Naive thymus-derived CD4-positive, alpha-beta T cell (primary cell): ENCODE measurements at regions not wholly inside any gene's neighbourhood (a gene's known extent, or its start where the extent isn't known, plus 50 kb on each side); places are given as distances from the start of the nearest gene placed in this dataset.

Experiments
- ATAC-seq: fragments of 150-1000 bp; cut with Tn5 transposase; 2 replicates; pipeline ENCODE4 v1.10.0; 2021; ENCODE audit warnings: mild to moderate bottlenecking, moderate library complexity
- CTCF ChIA-PET: fragments of 350-600 bp; sonication (Branson Sonifier 250); formaldehyde crosslinking; loops from one replicate; lab custom pipeline; 2021; ENCODE audit warnings: antibody characterized with exemption; lab: Charles Lee
- POLR2A ChIA-PET: fragments of 350-600 bp; sonication (Branson Sonifier 250); formaldehyde crosslinking; loops from one replicate; lab custom pipeline; 2021; ENCODE audit warnings: antibody characterized with exemption, inconsistent platforms; lab: Charles Lee
- DNase-seq, 9 donors: peaks; one replicate each; pipeline versions ENCODE4 v3.0.0 to v3.0.0-alpha.2; 2020 to 2022; ENCODE audit warnings: mixed read lengths in 1 of 9
- H3K27ac ChIP-seq: one replicate; pipeline ENCODE4 v1.7.0; 2013; ENCODE audit warnings: mild to moderate bottlenecking, low read depth, low read length, moderate library complexity
- H3K27me3 ChIP-seq, 2 donors: one replicate each; pipeline ENCODE4 v1.7.0; 2013; ENCODE audit warnings: low read length in 2 of 2, mild to moderate bottlenecking in 2 of 2, moderate library complexity in 2 of 2; ENCODE audit not compliant: control insufficient read depth in 2 of 2, insufficient read depth in 2 of 2
- H3K36me3 ChIP-seq, 3 experiments: 1 replicate in 2 of 3; 2 replicates in 1 of 3; pipeline ENCODE4 v1.7.0; 2013; ENCODE audit warnings: low read length in 3 of 3, mild to moderate bottlenecking in 3 of 3, moderate library complexity in 1 of 3; ENCODE audit not compliant: insufficient read depth in 3 of 3, control insufficient read depth in 2 of 3
- H3K4me1 ChIP-seq, 2 donors: one replicate each; pipeline ENCODE4 v1.7.0; 2013; ENCODE audit warnings: low read length in 2 of 2, mild to moderate bottlenecking in 2 of 2, moderate library complexity in 1 of 2; ENCODE audit not compliant: control insufficient read depth in 2 of 2, insufficient read depth in 2 of 2
- H3K4me3 ChIP-seq: 2 replicates; pipeline ENCODE4 v1.7.0; 2013; ENCODE audit warnings: mild to moderate bottlenecking, low read length
- H3K9me3 ChIP-seq, 3 experiments: 1 replicate in 2 of 3; 2 replicates in 1 of 3; pipeline ENCODE4 v1.7.0; 2013; ENCODE audit warnings: low read length in 3 of 3; ENCODE audit not compliant: control insufficient read depth in 2 of 3
- H3K27ac Mint-ChIP-seq, 9 donors: one replicate each; pipeline ENCODE4 v1.8.0; 2020 to 2022; ENCODE audit warnings: mixed read lengths in 9 of 9, mild to moderate bottlenecking in 8 of 9, moderate library complexity in 5 of 9, inconsistent platforms in 2 of 9
- H3K27me3 Mint-ChIP-seq, 5 donors: one replicate each; pipeline ENCODE4 v1.8.0; 2021 to 2022; ENCODE audit warnings: mixed read lengths in 5 of 5, mild to moderate bottlenecking in 1 of 5
- H3K36me3 Mint-ChIP-seq, 5 donors: one replicate each; pipeline ENCODE4 v1.8.0; 2020 to 2022; ENCODE audit warnings: mixed read lengths in 5 of 5, mild to moderate bottlenecking in 3 of 5, inconsistent platforms in 1 of 5
- H3K4me1 Mint-ChIP-seq, 7 donors: one replicate each; pipeline ENCODE4 v1.8.0; 2020 to 2022; ENCODE audit warnings: mixed read lengths in 7 of 7, mild to moderate bottlenecking in 3 of 7, inconsistent platforms in 1 of 7
- H3K4me3 Mint-ChIP-seq, 10 donors: one replicate each; pipeline ENCODE4 v1.8.0; 2020 to 2022; ENCODE audit warnings: mild to moderate bottlenecking in 10 of 10, mixed read lengths in 10 of 10, moderate library complexity in 6 of 10, inconsistent platforms in 2 of 10
- H3K9me3 Mint-ChIP-seq, 11 donors: one replicate each; pipeline ENCODE4 v1.8.0; 2020 to 2022; ENCODE audit warnings: mixed read lengths in 11 of 11, mild to moderate bottlenecking in 4 of 11, inconsistent platforms in 1 of 11, moderate library complexity in 1 of 11
- intact Hi-C, 2 donors: fragments of 100-400 bp; cut with micrococcal nuclease; formaldehyde crosslinking; loops; one replicate each; pipeline ENCODE4 v1.15.1; 2023

GRCh38 chr20:57988828-57989227, 239.6 kb downstream of the ANKRD60 start:
- Histone ChIP-seq H3K27me3 (no peaks in the 10 kb centered on the region), H3K36me3 (no peaks in the 10 kb centered on the region), H3K27ac (no peak overlapping the region), H3K4me3 (no peak overlapping the region), H3K9me3 (no peaks in the 10 kb centered on the region), H3K4me1 (no peaks in the 10 kb centered on the region)
- Mint-ChIP-seq H3K27me3 (peaks cover 0 to 18% (median 7%) of the 10 kb centered on the region in 5 donors), H3K4me3 (no peak overlapping the region), H3K27ac (no peak overlapping the region), H3K4me1 (no peaks in the 10 kb centered on the region), H3K36me3 (no peaks in the 10 kb centered on the region), H3K9me3 (peaks cover 0 to 1% (median 0%) of the 10 kb centered on the region in 11 donors)
- POLR2A ChIA-PET, result no interaction called here
- ATAC-seq, result no peak
- CTCF ChIA-PET, result no interaction called here
- DNase-seq, result no peak
- intact Hi-C loops, result no loop called here

GRCh38 chr20:57988422-57988821, 240.0 kb downstream of the ANKRD60 start:
- peaks cover 0 to 18% (median 7%) of the 10 kb centered on the region in 5 donors for H3K27me3 Mint-ChIP-seq
- no peaks in the 10 kb centered on the region for H3K4me1 Mint-ChIP-seq
- H3K9me3 ChIP-seq, result no peaks in the 10 kb centered on the region
- H3K4me3 ChIP-seq, result no peak overlapping the region
- H3K9me3 Mint-ChIP-seq, result peaks cover 0 to 1% (median 0%) of the 10 kb centered on the region in 11 donors
- no peaks in the 10 kb centered on the region for H3K27me3 ChIP-seq
- no peaks in the 10 kb centered on the region for H3K36me3 ChIP-seq
- ATAC-seq (no peak), DNase-seq (no peak)
- ChIA-PET POLR2A (no interaction called here), CTCF (no interaction called here)
- H3K27ac ChIP-seq, result no peak overlapping the region
- intact Hi-C loops, result no loop called here
- H3K27ac Mint-ChIP-seq, result no peak overlapping the region
- H3K4me3 Mint-ChIP-seq, result no peak overlapping the region
- no peaks in the 10 kb centered on the region for H3K4me1 ChIP-seq
- no peaks in the 10 kb centered on the region for H3K36me3 Mint-ChIP-seq

GRCh38 chr20:57987659-57988058, 240.8 kb downstream of the ANKRD60 start:
- Mint-ChIP-seq H3K27me3 (peaks cover 0 to 18% (median 7%) of the 10 kb centered on the region in 5 donors), H3K4me3 (no peak overlapping the region), H3K9me3 (peaks cover 0 to 1% (median 0%) of the 10 kb centered on the region in 11 donors), H3K36me3 (no peaks in the 10 kb centered on the region), H3K4me1 (no peaks in the 10 kb centered on the region), H3K27ac (no peak overlapping the region)
- H3K27me3 ChIP-seq, result no peaks in the 10 kb centered on the region
- intact Hi-C loops, result no loop called here
- H3K36me3 ChIP-seq, result no peaks in the 10 kb centered on the region
- ATAC-seq (no peak), DNase-seq (no peak)
- CTCF ChIA-PET, result no interaction called here
- H3K4me1 ChIP-seq, result no peaks in the 10 kb centered on the region
- no peak overlapping the region for H3K4me3 ChIP-seq
- POLR2A ChIA-PET, result no interaction called here
- no peaks in the 10 kb centered on the region for H3K9me3 ChIP-seq
- no peak overlapping the region for H3K27ac ChIP-seq

- ChIA-PET POLR2A (no interaction called here), CTCF (no interaction called here)
- Histone ChIP-seq H3K9me3 (no peaks in the 10 kb centered on the region), H3K4me3 (no peak overlapping the region), H3K27me3 (no peaks in the 10 kb centered on the region), H3K4me1 (no peaks in the 10 kb centered on the region), H3K27ac (no peak overlapping the region), H3K36me3 (no peaks in the 10 kb centered on the region)
- H3K9me3 Mint-ChIP-seq, result peaks cover 0 to 1% (median 0%) of the 10 kb centered on the region in 11 donors
- H3K36me3 Mint-ChIP-seq, result no peaks in the 10 kb centered on the region
- H3K27me3 Mint-ChIP-seq, result peaks cover 0 to 18% (median 5%) of the 10 kb centered on the region in 5 donors
- DNase-seq (no peak), ATAC-seq (no peak)
- peak overlapping the region in 1 of 9 donors; percentile 53 for H3K27ac Mint-ChIP-seq
- H3K4me3 Mint-ChIP-seq, result no peak overlapping the region
- intact Hi-C loops, result no loop called here
- H3K4me1 Mint-ChIP-seq, result no peaks in the 10 kb centered on the region
Observed at GRCh38 chr20:57986666-57987065, 241.8 kb downstream of the ANKRD60 start.

- intact Hi-C loops, result no loop called here
- DNase-seq, result no peak
- peaks cover 0 to 1% (median 0%) of the 10 kb centered on the region in 11 donors for H3K9me3 Mint-ChIP-seq
- H3K27ac ChIP-seq, result no peak overlapping the region
- ChIA-PET CTCF (no interaction called here), POLR2A (no interaction called here)
- no peaks in the 10 kb centered on the region for H3K4me1 Mint-ChIP-seq
- peak overlapping the region in 1 of 9 donors; percentile 12 for H3K27ac Mint-ChIP-seq
- H3K36me3 Mint-ChIP-seq, result no peaks in the 10 kb centered on the region
- no peaks in the 10 kb centered on the region for H3K27me3 ChIP-seq
- H3K9me3 ChIP-seq, result no peaks in the 10 kb centered on the region
- H3K36me3 ChIP-seq, result no peaks in the 10 kb centered on the region
- H3K27me3 Mint-ChIP-seq, result peaks cover 0 to 15% (median under 1%) of the 10 kb centered on the region in 5 donors
- H3K4me3 ChIP-seq, result no peak overlapping the region
- H3K4me3 Mint-ChIP-seq, result no peak overlapping the region
- ATAC-seq, result no peak
- no peaks in the 10 kb centered on the region for H3K4me1 ChIP-seq
Observed at GRCh38 chr20:57985278-57985677, 243.2 kb downstream of the ANKRD60 start.

DNA sequence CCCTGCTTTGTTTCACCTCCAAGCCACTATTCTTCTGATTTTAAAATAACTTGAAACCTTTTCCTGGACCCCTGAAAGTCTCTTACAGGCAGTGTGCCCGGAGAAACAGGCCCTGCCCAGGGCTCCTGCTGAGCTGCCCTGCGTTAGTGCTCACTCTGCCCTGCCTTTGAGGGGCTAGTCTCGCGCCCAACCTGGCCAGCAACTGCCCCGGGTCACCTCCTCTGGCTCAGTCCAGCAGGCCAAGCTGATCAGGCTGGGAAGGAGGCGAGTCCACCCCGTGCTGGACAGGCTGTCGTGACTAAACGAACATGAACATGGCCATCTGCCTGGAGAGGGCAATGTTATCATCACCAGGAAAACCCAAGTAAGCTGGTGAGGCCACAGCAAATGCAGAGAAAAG, 245.4 kb downstream of the ANKRD60 start:
- intact Hi-C loops, result no loop called here
- Mint-ChIP-seq H3K27me3 (peaks cover 0 to 8% (median 0%) of the 10 kb centered on the region in 5 donors), H3K4me3 (no peak overlapping the region), H3K27ac (no peak overlapping the region), H3K4me1 (no peaks in the 10 kb centered on the region), H3K36me3 (no peaks in the 10 kb centered on the region), H3K9me3 (peaks cover 0 to 1% (median 0%) of the 10 kb centered on the region in 11 donors)
- H3K4me3 ChIP-seq, result no peak overlapping the region
- H3K36me3 ChIP-seq, result no peaks in the 10 kb centered on the region
- no peak for DNase-seq
- ATAC-seq, result no peak
- H3K4me1 ChIP-seq, result no peaks in the 10 kb centered on the region
- CTCF ChIA-PET, result no interaction called here
- H3K27ac ChIP-seq, result no peak overlapping the region
- POLR2A ChIA-PET, result no interaction called here
- H3K27me3 ChIP-seq, result no peaks in the 10 kb centered on the region
- no peaks in the 10 kb centered on the region for H3K9me3 ChIP-seq

GRCh38 chr20:57980506-57980905, 247.9 kb downstream of the ANKRD60 start:
- no peak overlapping the region for H3K27ac Mint-ChIP-seq
- no peaks in the 10 kb centered on the region for H3K4me1 ChIP-seq
- no peaks in the 10 kb centered on the region for H3K36me3 Mint-ChIP-seq
- no peaks in the 10 kb centered on the region for H3K9me3 Mint-ChIP-seq
- intact Hi-C loops, result no loop called here
- no peaks in the 10 kb centered on the region for H3K9me3 ChIP-seq
- DNase-seq (no peak), ATAC-seq (no peak)
- no peak overlapping the region for H3K27ac ChIP-seq
- H3K4me1 Mint-ChIP-seq, result no peaks in the 10 kb centered on the region
- peaks cover 0 to 8% (median 0%) of the 10 kb centered on the region in 5 donors for H3K27me3 Mint-ChIP-seq
- H3K4me3 ChIP-seq, result no peak overlapping the region
- POLR2A ChIA-PET, result interaction anchor here (0.7 kb wide), 1 partner anchor 106 kb away, joined by 3 read pairs; no protein-coding TSS in a partner anchor
- H3K4me3 Mint-ChIP-seq, result no peak overlapping the region
- CTCF ChIA-PET, result interaction anchor here (0.9 kb wide), 1 partner anchor 22 kb away, joined by 3 read pairs; no protein-coding TSS in a partner anchor
- no peaks in the 10 kb centered on the region for H3K27me3 ChIP-seq
- H3K36me3 ChIP-seq, result no peaks in the 10 kb centered on the region
